ENCODE measurements at regions not wholly inside any gene's neighbourhood (a gene's known extent, or its start where the extent isn't known, plus 50 kb on each side); places are given as distances from the start of the nearest gene placed in this dataset.

- Histone ChIP-seq H3K4me1 (ENCODE audit: control insufficient read depth in 1 of 2, insufficient read depth in 2 of 2, low read depth in 1 of 2, low read length in 1 of 2) (no peaks in the 10 kb centered on the region; a peak in 1 of 4 replicates), H3K9me2 (no peaks in the 10 kb centered on the region), H3F3A (replicated peaks; ENCODE audit: insufficient read depth) (no peaks in the 10 kb centered on the region), H3K4me2 (no peak overlapping the region), H3K9me3 (no peaks in the 10 kb centered on the region), H4K20me1 (ENCODE audit: insufficient read depth) (no peaks in the 10 kb centered on the region), H3K36me3 (replicated peaks in 1 of 2; ENCODE audit: control insufficient read depth in 1 of 2, insufficient read depth in 2 of 2, low read length in 1 of 2) (no peaks in the 10 kb centered on the region), H3K79me2 (ENCODE audit: insufficient read depth) (no peaks in the 10 kb centered on the region), H3K27me3 (ENCODE audit: insufficient read depth) (no peaks in the 10 kb centered on the region), H3K27ac (ENCODE audit: low read depth in 2 of 2, low read length in 1 of 2) (no peak overlapping the region), H3K4me3 (ENCODE audit: low read depth in 2 of 2, low read length in 1 of 2) (no peak overlapping the region), H3K9ac (no peak overlapping the region), H2AFZ (ENCODE audit: low read depth) (no peak overlapping the region)
- POLR2A ChIA-PET: no interaction called here
- TF ChIP-seq PBX3 (IDR thresholded peaks at IDR 0.05) (no peak), TCF12 (IDR thresholded peaks at IDR 0.05) (no peak), EZH2phosphoT487 (IDR thresholded peaks at IDR 0.05; ENCODE audit: borderline replicate concordance, low read depth) (no peak), EP300 (IDR thresholded peaks at IDR 0.05; ENCODE audit: borderline replicate concordance in 1 of 2, low read depth in 1 of 2, low read length in 1 of 2) (no peak), MXI1 (IDR thresholded peaks at IDR 0.05; ENCODE audit: low read depth, low read length) (no peak), FOXJ3 (CRISPR knock-in tag; IDR thresholded peaks at IDR 0.05) (no peak), GABPA (IDR thresholded peaks at IDR 0.05; ENCODE audit: low read depth) (no peak), NRF1 (IDR thresholded peaks at IDR 0.05; ENCODE audit: low read depth, low read length) (no peak), SIN3A (IDR thresholded peaks at IDR 0.05; ENCODE audit: borderline replicate concordance, low read depth, low read length) (no peak), MEF2A (IDR thresholded peaks at IDR 0.05; ENCODE audit: borderline replicate concordance, low read depth) (no peak)
- TF ChIP-seq, protein P1, sequence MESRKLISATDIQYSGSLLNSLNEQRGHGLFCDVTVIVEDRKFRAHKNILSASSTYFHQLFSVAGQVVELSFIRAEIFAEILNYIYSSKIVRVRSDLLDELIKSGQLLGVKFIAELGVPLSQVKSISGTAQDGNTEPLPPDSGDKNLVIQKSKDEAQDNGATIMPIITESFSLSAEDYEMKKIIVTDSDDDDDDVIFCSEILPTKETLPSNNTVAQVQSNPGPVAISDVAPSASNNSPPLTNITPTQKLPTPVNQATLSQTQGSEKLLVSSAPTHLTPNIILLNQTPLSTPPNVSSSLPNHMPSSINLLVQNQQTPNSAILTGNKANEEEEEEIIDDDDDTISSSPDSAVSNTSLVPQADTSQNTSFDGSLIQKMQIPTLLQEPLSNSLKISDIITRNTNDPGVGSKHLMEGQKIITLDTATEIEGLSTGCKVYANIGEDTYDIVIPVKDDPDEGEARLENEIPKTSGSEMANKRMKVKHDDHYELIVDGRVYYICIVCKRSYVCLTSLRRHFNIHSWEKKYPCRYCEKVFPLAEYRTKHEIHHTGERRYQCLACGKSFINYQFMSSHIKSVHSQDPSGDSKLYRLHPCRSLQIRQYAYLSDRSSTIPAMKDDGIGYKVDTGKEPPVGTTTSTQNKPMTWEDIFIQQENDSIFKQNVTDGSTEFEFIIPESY (IDR thresholded peaks at IDR 0.05; ENCODE audit: borderline replicate concordance, low read depth): no peak
- CTCF ChIA-PET: interaction anchor here (1.1 kb wide), 1 partner anchor 9 kb away, joined by 3 read pairs; no protein-coding TSS in a partner anchor
- no peak for DNase-seq
- 56% methylated on average over 2 of the region's 2 CpGs for WGBS (ENCODE audit: low lambda C conversion rate)
These were observed 915.7 kb downstream of the EFNA5 start for GRCh38 chr5:106755066-106755465.

GRCh38 chr5:106749826-106750225 is 920.9 kb downstream of the EFNA5 start:
- POLR2A ChIA-PET: no interaction called here
- no peaks in the 10 kb centered on the region for H3K9me2 ChIP-seq
- H3K79me2 ChIP-seq (ENCODE audit: insufficient read depth): no peaks in the 10 kb centered on the region

More at GRCh38 chr5:106749826-106750225, 920.9 kb downstream of the EFNA5 start:
- no peak for DNase-seq
- H2AFZ ChIP-seq (ENCODE audit: low read depth): no peak overlapping the region
- H3K4me2 ChIP-seq: no peak overlapping the region
- H3K4me1 ChIP-seq (ENCODE audit: control insufficient read depth in 1 of 2, insufficient read depth in 2 of 2, low read depth in 1 of 2, low read length in 1 of 2): no peaks in the 10 kb centered on the region
- CTCF ChIA-PET: no interaction called here
- TF ChIP-seq REST (IDR thresholded peaks at IDR 0.05; ENCODE audit: low read depth, low read length) (no peak), NRF1 (IDR thresholded peaks at IDR 0.05; ENCODE audit: low read depth, low read length) (no peak), FOXM1 (IDR thresholded peaks at IDR 0.05; ENCODE audit: low read depth) (no peak), PBX3 (IDR thresholded peaks at IDR 0.05) (no peak), IRF3 (IDR thresholded peaks at IDR 0.05; ENCODE audit: low read depth, low read length) (no peak), GABPA (IDR thresholded peaks at IDR 0.05; ENCODE audit: low read depth) (no peak), SIN3A (IDR thresholded peaks at IDR 0.05; ENCODE audit: borderline replicate concordance, low read depth, low read length) (no peak)
- no peak overlapping the region for H3K4me3 ChIP-seq (ENCODE audit: low read depth in 2 of 2, low read length in 1 of 2)
- no peak overlapping the region for H3K9ac ChIP-seq
- no peak overlapping the region for H3K27ac ChIP-seq (ENCODE audit: low read depth in 2 of 2, low read length in 1 of 2)
- H3F3A ChIP-seq (replicated peaks; ENCODE audit: insufficient read depth): no peaks in the 10 kb centered on the region
- no peaks in the 10 kb centered on the region for H3K9me3 ChIP-seq
- H3K27me3 ChIP-seq (ENCODE audit: insufficient read depth): no peaks in the 10 kb centered on the region
- H4K20me1 ChIP-seq (ENCODE audit: insufficient read depth): no peaks in the 10 kb centered on the region
- H3K36me3 ChIP-seq (replicated peaks in 1 of 2; ENCODE audit: control insufficient read depth in 1 of 2, insufficient read depth in 2 of 2, low read length in 1 of 2): no peaks in the 10 kb centered on the region
